ENCODE measurements at regions not wholly inside any gene's neighbourhood (a gene's known extent, or its start where the extent isn't known, plus 50 kb on each side); places are given as distances from the start of the nearest gene placed in this dataset.

GRCh38 chr13:66071608-66072007 lies 1158.5 kb downstream of the PCDH9 start:
- Histone ChIP-seq H3K27ac (ENCODE audit: low read depth, low read length) (no peak overlapping the region), H2AFZ (ENCODE audit: low read length) (no peak overlapping the region), H3K4me3 (ENCODE audit: insufficient read depth, low read length) (no peak overlapping the region), H3K4me2 (ENCODE audit: insufficient read depth, low read length) (no peak overlapping the region), H4K20me1 (ENCODE audit: insufficient read depth, low read length) (no peaks in the 10 kb centered on the region), H3K36me3 (ENCODE audit: insufficient read depth, low read length) (no peaks in the 10 kb centered on the region), H3K79me2 (ENCODE audit: insufficient read depth, low read length) (no peaks in the 10 kb centered on the region), H3K9me3 (ENCODE audit: low read depth, low read length) (no peaks in the 10 kb centered on the region), H3K4me1 (ENCODE audit: insufficient read depth, low read length) (no peaks in the 10 kb centered on the region), H3K27me3 (ENCODE audit: insufficient read depth, low read length) (no peaks in the 10 kb centered on the region)
- DNase-seq (ENCODE audit: insufficient read length, low spot score, missing footprints), result no peak
- TF ChIP-seq, protein P1, sequence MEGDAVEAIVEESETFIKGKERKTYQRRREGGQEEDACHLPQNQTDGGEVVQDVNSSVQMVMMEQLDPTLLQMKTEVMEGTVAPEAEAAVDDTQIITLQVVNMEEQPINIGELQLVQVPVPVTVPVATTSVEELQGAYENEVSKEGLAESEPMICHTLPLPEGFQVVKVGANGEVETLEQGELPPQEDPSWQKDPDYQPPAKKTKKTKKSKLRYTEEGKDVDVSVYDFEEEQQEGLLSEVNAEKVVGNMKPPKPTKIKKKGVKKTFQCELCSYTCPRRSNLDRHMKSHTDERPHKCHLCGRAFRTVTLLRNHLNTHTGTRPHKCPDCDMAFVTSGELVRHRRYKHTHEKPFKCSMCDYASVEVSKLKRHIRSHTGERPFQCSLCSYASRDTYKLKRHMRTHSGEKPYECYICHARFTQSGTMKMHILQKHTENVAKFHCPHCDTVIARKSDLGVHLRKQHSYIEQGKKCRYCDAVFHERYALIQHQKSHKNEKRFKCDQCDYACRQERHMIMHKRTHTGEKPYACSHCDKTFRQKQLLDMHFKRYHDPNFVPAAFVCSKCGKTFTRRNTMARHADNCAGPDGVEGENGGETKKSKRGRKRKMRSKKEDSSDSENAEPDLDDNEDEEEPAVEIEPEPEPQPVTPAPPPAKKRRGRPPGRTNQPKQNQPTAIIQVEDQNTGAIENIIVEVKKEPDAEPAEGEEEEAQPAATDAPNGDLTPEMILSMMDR (IDR thresholded peaks at IDR 0.05; ENCODE audit: extremely low read depth, low read depth, low read length), result no peak

- Histone ChIP-seq H3K9me3 (ENCODE audit: low read depth, low read length) (no peaks in the 10 kb centered on the region), H3K27ac (ENCODE audit: low read depth, low read length) (no peak overlapping the region), H3K27me3 (ENCODE audit: insufficient read depth, low read length) (no peaks in the 10 kb centered on the region), H3K36me3 (ENCODE audit: insufficient read depth, low read length) (no peaks in the 10 kb centered on the region), H4K20me1 (ENCODE audit: insufficient read depth, low read length) (no peaks in the 10 kb centered on the region), H2AFZ (ENCODE audit: low read length) (no peak overlapping the region), H3K79me2 (ENCODE audit: insufficient read depth, low read length) (no peaks in the 10 kb centered on the region), H3K4me1 (ENCODE audit: insufficient read depth, low read length) (no peaks in the 10 kb centered on the region), H3K4me2 (ENCODE audit: insufficient read depth, low read length) (no peak overlapping the region), H3K4me3 (ENCODE audit: insufficient read depth, low read length) (no peak overlapping the region)
- TF ChIP-seq, protein P1 (IDR thresholded peaks at IDR 0.05; ENCODE audit: extremely low read depth, low read depth, low read length), result no peak
- no peak for DNase-seq (ENCODE audit: insufficient read length, low spot score, missing footprints)
These were observed 1159.1 kb downstream of the PCDH9 start for GRCh38 chr13:66071029-66071428.

GRCh38 chr13:66069570-66069969 lies 1160.6 kb downstream of the PCDH9 start:
- Histone ChIP-seq H3K4me2 (ENCODE audit: insufficient read depth, low read length) (no peak overlapping the region), H3K27me3 (ENCODE audit: insufficient read depth, low read length) (no peaks in the 10 kb centered on the region)

GRCh38 chr13:66068683-66069082 lies 1161.5 kb downstream of the PCDH9 start:
- Histone ChIP-seq H3K79me2 (ENCODE audit: insufficient read depth, low read length) (no peaks in the 10 kb centered on the region), H4K20me1 (ENCODE audit: insufficient read depth, low read length) (no peaks in the 10 kb centered on the region), H3K4me1 (ENCODE audit: insufficient read depth, low read length) (no peaks in the 10 kb centered on the region), H2AFZ (ENCODE audit: low read length) (no peak overlapping the region), H3K36me3 (ENCODE audit: insufficient read depth, low read length) (no peaks in the 10 kb centered on the region), H3K4me2 (ENCODE audit: insufficient read depth, low read length) (no peak overlapping the region), H3K9me3 (ENCODE audit: low read depth, low read length) (no peaks in the 10 kb centered on the region), H3K4me3 (ENCODE audit: insufficient read depth, low read length) (no peak overlapping the region), H3K27ac (ENCODE audit: low read depth, low read length) (no peak overlapping the region), H3K27me3 (ENCODE audit: insufficient read depth, low read length) (no peaks in the 10 kb centered on the region)
- TF ChIP-seq, protein P1 (IDR thresholded peaks at IDR 0.05; ENCODE audit: extremely low read depth, low read depth, low read length), result no peak
- no peak for DNase-seq (ENCODE audit: insufficient read length, low spot score, missing footprints)

More at GRCh38 chr13:66069570-66069969, 1160.6 kb downstream of the PCDH9 start:
- H3K27ac ChIP-seq (ENCODE audit: low read depth, low read length), result no peak overlapping the region
- no peaks in the 10 kb centered on the region for H4K20me1 ChIP-seq (ENCODE audit: insufficient read depth, low read length)
- H3K79me2 ChIP-seq (ENCODE audit: insufficient read depth, low read length), result no peaks in the 10 kb centered on the region
- H3K4me1 ChIP-seq (ENCODE audit: insufficient read depth, low read length), result no peaks in the 10 kb centered on the region
- TF ChIP-seq, protein P1 (IDR thresholded peaks at IDR 0.05; ENCODE audit: extremely low read depth, low read depth, low read length), result no peak
- H3K9me3 ChIP-seq (ENCODE audit: low read depth, low read length), result no peaks in the 10 kb centered on the region
- no peaks in the 10 kb centered on the region for H3K36me3 ChIP-seq (ENCODE audit: insufficient read depth, low read length)
- DNase-seq (ENCODE audit: insufficient read length, low spot score, missing footprints), result no peak
- no peak overlapping the region for H2AFZ ChIP-seq (ENCODE audit: low read length)
- H3K4me3 ChIP-seq (ENCODE audit: insufficient read depth, low read length), result no peak overlapping the region

Measured in osteoblast (primary cell).